Hepatocyte (in vitro differentiated cells): ENCODE measurements at regions not wholly inside any gene's neighbourhood (a gene's known extent, or its start where the extent isn't known, plus 50 kb on each side); places are given as distances from the start of the nearest gene placed in this dataset.

Experiments used
- CTCF ChIP-seq: fragments of 200-600 bp; sonication (generic); IDR thresholded peaks from 2 replicates; pipeline ENCODE4 v1.5.1; 2016; ENCODE audit warnings: antibody characterized with exemption, mild to moderate bottlenecking; ENCODE audit not compliant: poor library complexity
- EZH2 ChIP-seq: fragments of 200-600 bp; sonication (generic); IDR thresholded peaks from 2 replicates; pipeline ENCODE4 v1.6.1; 2016; ENCODE audit warnings: antibody characterized with exemption, mild to moderate bottlenecking, borderline replicate concordance

DNA sequence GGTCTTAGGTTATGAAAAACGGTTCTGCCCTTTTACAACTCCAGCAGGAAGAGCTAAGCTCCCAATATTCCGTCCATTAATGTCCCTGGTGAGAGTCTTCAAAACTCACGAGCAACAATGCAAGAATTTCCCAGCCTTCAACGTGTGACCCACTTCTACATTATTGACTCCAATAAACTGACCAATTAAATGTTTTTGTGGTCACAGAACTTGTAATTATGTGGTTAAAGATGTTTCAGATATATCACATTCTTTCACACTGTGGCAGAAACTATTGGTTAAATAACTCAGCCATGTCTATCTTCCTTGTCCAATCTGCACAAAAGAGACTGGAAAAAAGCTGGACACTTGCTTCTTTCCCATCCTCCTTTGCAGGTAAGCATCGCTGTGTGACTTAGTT is 286.6 kb upstream of the ADAMTS9 start:
- no peak for TF ChIP-seq CTCF
- no peak for TF ChIP-seq EZH2
